DMS53 treated with DMSO at 0.1 percent for 48 hours (cell line): ENCODE measurements at regions not wholly inside any gene's neighbourhood (a gene's known extent, or its start where the extent isn't known, plus 50 kb on each side); places are given as distances from the start of the nearest gene placed in this dataset.
"Not testable (repeated sequence)": the region's sequence is repeated elsewhere in the genome, so short reads cannot be mapped to it uniquely, and the experiment has no call there.

Experiments used
- DNase-seq: peaks from one replicate; lab custom pipeline; 2025; ENCODE audit not compliant: unreplicated experiment; lab: John Stamatoyannopoulos, UW

GRCh38 chr15:87549860-87550259 is 706.7 kb downstream of the NTRK3 start:
- DNase-seq = no peak

DNA sequence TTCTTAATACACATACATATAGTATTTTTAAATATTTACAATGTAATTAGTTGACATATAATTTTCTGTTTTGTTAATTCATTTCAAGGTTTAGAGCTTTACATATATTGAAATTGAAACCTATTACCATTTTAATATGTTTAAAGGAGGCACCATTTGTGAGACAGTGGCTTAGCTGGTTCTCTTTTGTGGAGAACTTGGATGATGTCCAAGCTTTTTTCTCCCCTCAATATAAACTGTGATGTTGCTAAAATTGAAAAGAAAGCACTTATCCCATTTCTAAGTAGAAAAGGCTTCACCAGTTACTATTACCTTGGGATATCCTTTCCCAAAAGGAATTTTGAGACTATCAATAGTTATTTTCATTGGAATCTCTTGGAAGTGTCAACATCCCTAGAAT is 707.2 kb downstream of the NTRK3 start:
- DNase-seq = no peak

DNA sequence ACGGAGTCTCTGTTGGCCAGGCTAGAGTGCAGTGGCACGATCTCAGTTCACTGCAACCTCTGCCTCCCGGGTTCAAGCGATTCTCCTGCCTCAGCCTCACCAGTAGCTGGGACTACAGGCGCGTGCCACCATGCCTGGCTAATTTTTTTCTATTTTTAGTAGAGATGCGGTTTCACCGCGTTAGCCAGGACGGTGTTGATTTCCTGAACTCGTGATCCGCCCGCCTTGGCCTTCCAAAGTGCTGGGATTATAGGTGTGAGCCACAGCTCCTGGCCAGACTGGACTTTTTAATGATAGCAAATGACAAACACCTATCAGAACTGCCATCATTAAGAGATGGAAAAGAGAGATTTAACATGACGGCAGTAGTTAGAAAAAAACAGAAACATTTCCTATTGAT is 707.9 kb downstream of the NTRK3 start:
- DNase-seq = not testable (repeated sequence)

DNA sequence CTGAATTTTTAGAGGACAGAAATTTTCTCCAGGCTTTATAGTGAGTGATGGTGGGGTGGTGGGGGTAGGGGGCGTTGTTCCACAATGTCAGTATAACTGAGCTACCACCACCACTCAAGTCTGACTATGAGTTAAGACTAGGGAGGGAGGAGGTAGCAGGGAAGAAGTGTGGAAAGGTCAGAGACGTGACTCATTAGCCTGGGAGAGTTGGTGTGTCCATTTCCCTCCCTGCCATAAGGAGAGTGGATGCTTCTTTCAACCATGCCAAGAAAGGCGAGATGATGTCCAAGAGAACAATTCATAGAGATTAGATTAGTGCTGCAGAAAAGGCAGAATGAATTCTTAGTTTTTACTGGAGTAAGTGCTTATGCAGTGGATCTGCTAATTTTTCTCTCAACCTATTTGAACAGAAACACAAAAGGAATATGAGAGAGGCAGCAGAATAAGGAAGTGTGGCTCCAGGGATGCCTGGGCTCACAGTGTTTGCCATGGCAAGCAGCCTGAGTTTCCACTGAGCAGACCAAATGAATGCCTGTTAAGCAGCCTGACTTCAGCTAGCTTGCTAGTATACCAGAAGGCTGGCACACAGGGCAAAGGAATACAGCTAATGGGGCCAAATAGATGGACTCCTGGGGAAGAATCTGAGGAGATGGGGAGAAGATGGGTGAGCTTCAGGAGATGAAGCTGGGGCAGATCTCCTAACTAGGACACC is 708.9 kb downstream of the NTRK3 start:
- no peak for DNase-seq

DNA sequence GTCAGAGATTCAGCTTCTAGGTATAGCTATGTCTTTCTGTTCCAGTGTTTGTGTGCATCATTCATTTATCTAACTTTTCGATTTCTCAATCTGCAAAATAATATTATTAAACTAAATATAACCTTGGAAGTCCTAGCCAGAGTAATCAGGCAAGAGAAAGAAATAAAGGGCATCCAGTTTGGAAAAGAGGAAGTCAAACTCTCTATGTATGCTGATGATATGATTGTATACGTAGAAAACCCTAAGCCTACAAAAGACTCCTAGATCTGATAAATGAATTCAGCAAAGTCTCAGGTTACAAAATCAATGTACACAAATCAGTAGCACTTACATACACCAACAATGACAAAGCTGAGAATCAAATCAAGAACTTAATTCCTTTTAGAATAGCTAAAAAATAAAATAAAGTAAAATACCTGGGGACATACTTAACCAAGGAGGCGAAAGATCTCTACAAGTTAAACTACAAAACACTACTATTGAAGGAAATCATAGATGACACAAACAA is 718.2 kb downstream of the NTRK3 start:
- DNase-seq = no peak

DNA sequence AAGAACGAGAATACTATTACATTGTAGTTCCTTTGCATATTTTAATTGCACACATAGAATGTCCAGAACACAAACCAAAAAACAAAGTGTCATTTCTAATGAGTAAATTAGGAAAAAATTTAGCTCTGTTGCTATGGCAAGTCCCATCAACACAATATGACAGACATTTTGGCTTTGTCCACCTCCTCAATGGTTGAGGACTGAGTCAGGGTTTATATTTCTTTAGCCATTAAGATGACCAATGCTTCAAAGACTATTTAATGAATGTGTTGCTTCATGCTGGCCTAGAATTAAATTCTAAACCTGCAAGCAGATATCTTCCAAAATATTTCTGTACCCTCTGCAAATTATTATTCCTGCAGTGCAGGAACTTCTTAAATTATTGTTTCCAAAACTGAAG is 719.2 kb downstream of the NTRK3 start:
- DNase-seq = no peak

- not testable (repeated sequence) for DNase-seq
Observed at GRCh38 chr15:87533637-87534036, 722.9 kb downstream of the NTRK3 start.

DNA sequence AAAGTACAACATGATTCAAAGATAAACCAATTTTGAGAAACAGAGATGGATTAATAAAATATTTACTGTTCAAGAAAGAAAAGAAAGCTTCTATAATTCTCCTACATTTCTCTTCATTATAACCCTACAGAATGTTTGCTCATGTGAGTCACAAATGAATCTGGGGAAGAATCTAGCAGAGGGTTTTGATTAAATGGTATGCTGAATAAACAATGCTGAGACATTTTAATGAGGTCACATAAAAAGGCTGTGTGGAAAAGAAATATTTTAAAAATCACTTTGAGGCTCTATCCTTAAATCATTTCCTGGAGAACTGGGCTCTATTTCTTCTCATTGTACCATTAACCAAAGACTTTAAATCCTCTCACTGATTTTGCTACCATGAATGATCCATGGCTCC is 727.7 kb downstream of the NTRK3 start:
- no peak for DNase-seq

GRCh38 chr15:87527875-87528274 is 728.7 kb downstream of the NTRK3 start:
- no peak for DNase-seq

- no peak for DNase-seq
Observed at GRCh38 chr15:87527416-87527815, 729.1 kb downstream of the NTRK3 start.

DNA sequence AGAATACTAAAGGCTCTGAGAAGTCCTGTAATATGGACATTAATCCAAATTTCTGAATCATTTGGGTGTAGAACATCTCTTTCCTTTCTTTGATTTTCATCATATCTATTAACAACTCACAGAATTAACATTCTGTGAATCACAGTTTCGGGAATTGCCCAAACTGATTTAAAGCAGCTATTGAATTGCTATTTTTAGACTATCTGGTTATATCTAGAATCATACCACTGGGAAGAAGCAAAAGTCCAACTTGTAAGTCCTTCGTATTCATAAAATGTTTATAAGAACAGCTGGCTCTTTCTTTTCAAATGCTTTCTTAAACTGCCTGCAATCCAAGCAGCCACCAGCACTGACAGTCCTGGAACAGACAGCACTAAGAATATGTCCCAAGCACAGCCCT is 733.0 kb downstream of the NTRK3 start:
- no peak for DNase-seq

GRCh38 chr15:87522997-87523396 is 733.5 kb downstream of the NTRK3 start:
- no peak for DNase-seq

GRCh38 chr15:87518957-87519356 is 737.6 kb downstream of the NTRK3 start:
- DNase-seq = no peak

DNA sequence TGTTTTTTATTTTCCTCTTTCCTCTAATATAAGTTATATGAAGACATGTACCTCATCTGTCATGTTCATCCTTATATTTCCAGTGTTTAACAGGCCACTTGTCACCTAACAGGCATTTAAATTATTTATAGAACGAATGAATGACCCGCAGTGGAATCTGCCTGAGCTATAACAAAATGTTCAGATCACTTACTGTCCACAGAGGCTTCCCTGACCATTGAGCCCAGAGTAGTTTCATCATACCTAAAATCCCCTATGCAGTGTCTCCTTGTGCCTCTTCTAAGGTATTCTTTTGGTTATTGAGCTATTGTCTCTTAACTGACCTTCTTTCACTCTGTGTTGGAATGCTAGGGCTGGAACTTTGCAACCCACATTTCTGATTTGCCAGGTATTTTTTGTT is 748.5 kb downstream of the NTRK3 start:
- no peak for DNase-seq

DNA sequence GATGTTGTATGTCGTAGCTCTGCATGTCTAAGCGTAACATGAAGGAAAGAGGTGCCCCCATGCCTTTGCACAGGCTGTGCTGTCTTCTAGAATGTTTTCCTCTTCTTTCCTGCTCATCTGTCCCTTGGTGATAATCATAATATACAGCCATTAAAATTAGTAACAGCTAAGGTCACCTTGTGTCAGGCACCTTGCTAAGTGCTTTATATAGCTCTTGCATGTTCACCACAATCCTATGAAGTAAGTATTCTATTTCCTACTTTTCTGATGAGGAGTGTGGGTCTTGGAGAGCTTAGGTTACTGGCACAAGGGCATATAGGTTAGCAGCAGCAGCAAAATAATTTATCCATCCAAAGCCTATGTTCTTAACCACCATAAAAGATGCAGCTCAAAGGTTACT is 754.4 kb downstream of the NTRK3 start:
- DNase-seq = no peak

- no peak for DNase-seq
Observed at GRCh38 chr15:87500240-87500639, 756.3 kb downstream of the NTRK3 start.

- DNase-seq = no peak
Observed at GRCh38 chr15:87498560-87498959, 758.0 kb downstream of the NTRK3 start.

- DNase-seq = no peak
Observed at GRCh38 chr15:87496795-87497194, 759.7 kb downstream of the NTRK3 start.

DNA sequence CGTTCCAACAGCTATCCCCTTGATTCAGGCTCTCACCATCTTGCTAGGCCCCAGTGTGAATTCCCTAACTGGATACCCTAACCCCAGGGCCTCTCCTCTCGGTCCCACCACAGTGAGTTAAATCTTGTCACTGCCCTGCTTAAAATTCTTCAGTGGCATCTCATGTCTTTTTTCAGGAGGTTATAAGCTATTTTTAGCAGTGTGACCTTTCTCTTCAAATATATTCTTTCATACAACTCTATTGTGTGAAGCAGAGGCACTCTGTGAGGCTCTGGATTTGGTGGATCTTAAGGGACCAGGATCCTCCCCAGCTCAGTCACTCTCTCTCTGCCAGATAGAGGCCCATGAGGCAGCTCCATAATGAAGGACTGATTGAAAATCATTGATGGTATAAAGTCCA is 760.4 kb downstream of the NTRK3 start:
- DNase-seq = no peak

DNA sequence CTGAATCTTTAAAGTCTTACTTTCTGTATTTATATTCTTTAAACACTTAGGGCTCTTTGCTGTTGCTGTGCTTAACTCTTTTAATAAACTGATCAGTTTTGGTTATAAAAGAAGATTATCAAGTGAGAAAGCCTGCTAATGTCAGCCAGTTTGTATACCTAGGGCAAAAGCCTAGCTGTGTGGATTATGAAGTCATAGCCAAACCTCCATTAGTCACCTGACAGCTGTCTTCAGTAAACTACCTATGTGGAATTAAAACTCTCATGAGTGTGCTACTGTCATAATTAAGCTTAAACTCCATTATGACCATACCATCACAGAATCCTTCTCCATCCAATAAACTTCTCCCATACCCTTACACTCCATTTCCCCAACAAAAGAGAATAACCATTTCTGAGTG is 762.7 kb downstream of the NTRK3 start:
- no peak for DNase-seq

- DNase-seq = no peak
Observed at GRCh38 chr15:87492321-87492720, 764.2 kb downstream of the NTRK3 start.

GRCh38 chr15:87490666-87491065 is 765.9 kb downstream of the NTRK3 start:
- DNase-seq = no peak
